ENCODE measurements at regions not wholly inside any gene's neighbourhood (a gene's known extent, or its start where the extent isn't known, plus 50 kb on each side); places are given as distances from the start of the nearest gene placed in this dataset.

- Histone ChIP-seq H3K4me1 (replicated peaks) (no peaks in the 10 kb centered on the region), H3K27me3 (replicated peaks; ENCODE audit: insufficient read depth) (no peaks in the 10 kb centered on the region), H3K36me3 (no peaks in the 10 kb centered on the region), H3K27ac (no peak overlapping the region), H3K4me3 (no peak overlapping the region), H3K9me3 (no peaks in the 10 kb centered on the region)
- intact Hi-C loops (cut with DNase I) = loop anchor here (10.0 kb wide), 1 partner anchor 105 kb away; no protein-coding TSS in a partner anchor
- TF ChIP-seq POLR2A (IDR thresholded peaks at IDR 0.05) (no peak), CTCF (IDR thresholded peaks at IDR 0.05) (no peak), POLR2AphosphoS5 (IDR thresholded peaks at IDR 0.05) (no peak)
- 70% methylated on average over 15 of the region's 15 CpGs for WGBS
- DNase-seq (ENCODE audit: low spot score) = no peak
These were observed 264.0 kb upstream of the SLITRK3 start for GRCh38 chr3:165459924-165460835.

GRCh38 chr3:165459111-165459510 lies 262.9 kb upstream of the SLITRK3 start:
- intact Hi-C loops (cut with DNase I) = no loop called here
- no peaks in the 10 kb centered on the region for H3K9me3 ChIP-seq
- H3K27ac ChIP-seq = no peak overlapping the region
- TF ChIP-seq POLR2AphosphoS5 (IDR thresholded peaks at IDR 0.05) (no peak), CTCF (IDR thresholded peaks at IDR 0.05) (no peak), POLR2A (IDR thresholded peaks at IDR 0.05) (no peak)
- no peak for DNase-seq (ENCODE audit: low spot score)
- H3K27me3 ChIP-seq (replicated peaks; ENCODE audit: insufficient read depth) = no peaks in the 10 kb centered on the region
- WGBS = 71% methylated on average over 4 of the region's 4 CpGs
- no peaks in the 10 kb centered on the region for H3K36me3 ChIP-seq
- H3K4me1 ChIP-seq (replicated peaks) = no peaks in the 10 kb centered on the region
- no peak overlapping the region for H3K4me3 ChIP-seq

GRCh38 chr3:165457096-165457495 lies 260.9 kb upstream of the SLITRK3 start:
- intact Hi-C loops (cut with DNase I) = no loop called here
- Histone ChIP-seq H3K4me1 (replicated peaks) (no peaks in the 10 kb centered on the region), H3K36me3 (no peaks in the 10 kb centered on the region), H3K9me3 (no peaks in the 10 kb centered on the region), H3K27me3 (replicated peaks; ENCODE audit: insufficient read depth) (no peaks in the 10 kb centered on the region), H3K27ac (no peak overlapping the region), H3K4me3 (no peak overlapping the region)
- no peak for DNase-seq (ENCODE audit: low spot score)
- WGBS = 81% methylated on average over 6 of the region's 6 CpGs
- TF ChIP-seq POLR2AphosphoS5 (IDR thresholded peaks at IDR 0.05) = no peak
- TF ChIP-seq POLR2A (IDR thresholded peaks at IDR 0.05) = no peak
- TF ChIP-seq CTCF (IDR thresholded peaks at IDR 0.05) = no peak

- Histone ChIP-seq H3K27ac (no peak overlapping the region), H3K27me3 (replicated peaks; ENCODE audit: insufficient read depth) (no peaks in the 10 kb centered on the region), H3K9me3 (no peaks in the 10 kb centered on the region), H3K4me1 (replicated peaks) (no peaks in the 10 kb centered on the region), H3K4me3 (no peak overlapping the region), H3K36me3 (no peaks in the 10 kb centered on the region)
- TF ChIP-seq CTCF (IDR thresholded peaks at IDR 0.05) (no peak), POLR2A (IDR thresholded peaks at IDR 0.05) (no peak), POLR2AphosphoS5 (IDR thresholded peaks at IDR 0.05) (no peak)
- intact Hi-C loops (cut with DNase I) = no loop called here
- DNase-seq (ENCODE audit: low spot score) = no peak
- WGBS = 90% methylated on average over 3 of the region's 3 CpGs
These were observed 259.6 kb upstream of the SLITRK3 start for GRCh38 chr3:165455793-165456192.

GRCh38 chr3:165455360-165455759 lies 259.2 kb upstream of the SLITRK3 start:
- H3K27ac ChIP-seq = no peak overlapping the region
- H3K36me3 ChIP-seq = no peaks in the 10 kb centered on the region
- no peak overlapping the region for H3K4me3 ChIP-seq
- H3K4me1 ChIP-seq (replicated peaks) = no peaks in the 10 kb centered on the region
- no peak for DNase-seq (ENCODE audit: low spot score)
- intact Hi-C loops (cut with DNase I) = no loop called here
- H3K9me3 ChIP-seq = no peaks in the 10 kb centered on the region
- H3K27me3 ChIP-seq (replicated peaks; ENCODE audit: insufficient read depth) = no peaks in the 10 kb centered on the region
- 78% methylated on average over 2 of the region's 2 CpGs for WGBS
- TF ChIP-seq CTCF (IDR thresholded peaks at IDR 0.05) = no peak
- TF ChIP-seq POLR2AphosphoS5 (IDR thresholded peaks at IDR 0.05) = no peak
- no peak for TF ChIP-seq POLR2A (IDR thresholded peaks at IDR 0.05)

Data from prostate gland (tissue), 2 donors.